ENCODE measurements at regions not wholly inside any gene's neighbourhood (a gene's known extent, or its start where the extent isn't known, plus 50 kb on each side); places are given as distances from the start of the nearest gene placed in this dataset.

GRCh38 chr18:59048378-59048777, 91.3 kb upstream of the SEC11C start (continued):
- TF ChIP-seq, protein P1, sequence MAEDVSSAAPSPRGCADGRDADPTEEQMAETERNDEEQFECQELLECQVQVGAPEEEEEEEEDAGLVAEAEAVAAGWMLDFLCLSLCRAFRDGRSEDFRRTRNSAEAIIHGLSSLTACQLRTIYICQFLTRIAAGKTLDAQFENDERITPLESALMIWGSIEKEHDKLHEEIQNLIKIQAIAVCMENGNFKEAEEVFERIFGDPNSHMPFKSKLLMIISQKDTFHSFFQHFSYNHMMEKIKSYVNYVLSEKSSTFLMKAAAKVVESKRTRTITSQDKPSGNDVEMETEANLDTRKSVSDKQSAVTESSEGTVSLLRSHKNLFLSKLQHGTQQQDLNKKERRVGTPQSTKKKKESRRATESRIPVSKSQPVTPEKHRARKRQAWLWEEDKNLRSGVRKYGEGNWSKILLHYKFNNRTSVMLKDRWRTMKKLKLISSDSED (CRISPR knock-in tag; IDR thresholded peaks at IDR 0.05): no peak
- TF ChIP-seq HHEX (CRISPR knock-in tag; IDR thresholded peaks at IDR 0.05) (no peak), ZNF543 (CRISPR knock-in tag; IDR thresholded peaks at IDR 0.05) (no peak), ZNF33A (CRISPR knock-in tag; IDR thresholded peaks at IDR 0.05; ENCODE audit: borderline replicate concordance) (no peak), POLR2G (IDR thresholded peaks at IDR 0.05; ENCODE audit: low read depth, low read length) (no peak)
- TF ChIP-seq, protein P2, sequence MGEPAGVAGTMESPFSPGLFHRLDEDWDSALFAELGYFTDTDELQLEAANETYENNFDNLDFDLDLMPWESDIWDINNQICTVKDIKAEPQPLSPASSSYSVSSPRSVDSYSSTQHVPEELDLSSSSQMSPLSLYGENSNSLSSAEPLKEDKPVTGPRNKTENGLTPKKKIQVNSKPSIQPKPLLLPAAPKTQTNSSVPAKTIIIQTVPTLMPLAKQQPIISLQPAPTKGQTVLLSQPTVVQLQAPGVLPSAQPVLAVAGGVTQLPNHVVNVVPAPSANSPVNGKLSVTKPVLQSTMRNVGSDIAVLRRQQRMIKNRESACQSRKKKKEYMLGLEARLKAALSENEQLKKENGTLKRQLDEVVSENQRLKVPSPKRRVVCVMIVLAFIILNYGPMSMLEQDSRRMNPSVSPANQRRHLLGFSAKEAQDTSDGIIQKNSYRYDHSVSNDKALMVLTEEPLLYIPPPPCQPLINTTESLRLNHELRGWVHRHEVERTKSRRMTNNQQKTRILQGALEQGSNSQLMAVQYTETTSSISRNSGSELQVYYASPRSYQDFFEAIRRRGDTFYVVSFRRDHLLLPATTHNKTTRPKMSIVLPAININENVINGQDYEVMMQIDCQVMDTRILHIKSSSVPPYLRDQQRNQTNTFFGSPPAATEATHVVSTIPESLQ (CRISPR knock-in tag; conservative IDR thresholded peaks at IDR 0.05): no peak

- Histone ChIP-seq H2AFZ (ENCODE audit: low read length) (no peak overlapping the region), H3K27ac (ENCODE audit: extremely low read length, insufficient read depth, low read length) (no peak overlapping the region), H3K79me2 (ENCODE audit: insufficient read depth, low read length) (no peaks in the 10 kb centered on the region), H3K9me3 (ENCODE audit: low read length) (no peaks in the 10 kb centered on the region), H3K36me3 (replicated peaks in 1 of 2; ENCODE audit: control insufficient read depth in 1 of 2, insufficient read depth in 2 of 2, low read length in 2 of 2) (no peaks in the 10 kb centered on the region), H3K27me3 (ENCODE audit: control insufficient read depth in 1 of 2, insufficient read depth in 2 of 2, low read length in 2 of 2) (peaks cover 2 to 34% of the 10 kb centered on the region in 2 experiments; a peak in 4 of 5 replicates), H3K9ac (ENCODE audit: insufficient read depth, low read depth, low read length) (no peak overlapping the region), H3K4me3 (replicated peaks in 1 of 3; ENCODE audit: insufficient read depth in 1 of 3, low read depth in 2 of 3, low read length in 3 of 3) (no peak overlapping the region), H3K4me1 (ENCODE audit: insufficient read depth, low read length) (no peaks in the 10 kb centered on the region), H4K20me1 (ENCODE audit: insufficient read depth, low read length) (no peaks in the 10 kb centered on the region), H3K4me2 (ENCODE audit: low read depth, low read length) (no peak overlapping the region)
- ChIA-PET POLR2A (no interaction called here), CTCF (ENCODE audit: low intra/inter-chr PET ratio, low total read pairs) (no interaction called here)
- 36% methylated on average over 4 of the region's 14 CpGs for WGBS (ENCODE audit: low lambda C conversion rate)
- TF ChIP-seq CEBPB (IDR thresholded peaks at IDR 0.05; ENCODE audit: borderline replicate concordance, low read depth, low read length) (no peak), SALL2 (CRISPR knock-in tag; IDR thresholded peaks at IDR 0.05) (no peak), ZNF468 (CRISPR knock-in tag; IDR thresholded peaks at IDR 0.05) (no peak), ZNF703 (CRISPR knock-in tag; IDR thresholded peaks at IDR 0.05; ENCODE audit: borderline replicate concordance) (no peak), HES4 (CRISPR knock-in tag; IDR thresholded peaks at IDR 0.05; ENCODE audit: borderline replicate concordance) (no peak), NBN (conservative IDR thresholded peaks at IDR 0.05) (no peak), ZNF263 (CRISPR knock-in tag; IDR thresholded peaks at IDR 0.05) (no peak)
- TF ChIP-seq, protein P3, sequence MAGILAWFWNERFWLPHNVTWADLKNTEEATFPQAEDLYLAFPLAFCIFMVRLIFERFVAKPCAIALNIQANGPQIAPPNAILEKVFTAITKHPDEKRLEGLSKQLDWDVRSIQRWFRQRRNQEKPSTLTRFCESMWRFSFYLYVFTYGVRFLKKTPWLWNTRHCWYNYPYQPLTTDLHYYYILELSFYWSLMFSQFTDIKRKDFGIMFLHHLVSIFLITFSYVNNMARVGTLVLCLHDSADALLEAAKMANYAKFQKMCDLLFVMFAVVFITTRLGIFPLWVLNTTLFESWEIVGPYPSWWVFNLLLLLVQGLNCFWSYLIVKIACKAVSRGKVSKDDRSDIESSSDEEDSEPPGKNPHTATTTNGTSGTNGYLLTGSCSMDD (CRISPR knock-in tag; IDR thresholded peaks at IDR 0.05): no peak
- TF ChIP-seq, protein P4, sequence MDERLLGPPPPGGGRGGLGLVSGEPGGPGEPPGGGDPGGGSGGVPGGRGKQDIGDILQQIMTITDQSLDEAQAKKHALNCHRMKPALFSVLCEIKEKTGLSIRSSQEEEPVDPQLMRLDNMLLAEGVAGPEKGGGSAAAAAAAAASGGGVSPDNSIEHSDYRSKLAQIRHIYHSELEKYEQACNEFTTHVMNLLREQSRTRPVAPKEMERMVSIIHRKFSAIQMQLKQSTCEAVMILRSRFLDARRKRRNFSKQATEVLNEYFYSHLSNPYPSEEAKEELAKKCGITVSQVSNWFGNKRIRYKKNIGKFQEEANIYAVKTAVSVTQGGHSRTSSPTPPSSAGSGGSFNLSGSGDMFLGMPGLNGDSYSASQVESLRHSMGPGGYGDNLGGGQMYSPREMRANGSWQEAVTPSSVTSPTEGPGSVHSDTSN (CRISPR knock-in tag; IDR thresholded peaks at IDR 0.05): no peak
- in situ Hi-C loops (cut with HindIII; ENCODE audit: extremely low pct_ligation_motif_present, low pct_unique_long_range_greater_than_20kb) (loop anchor here (10.0 to 25.0 kb wide), 3 partner anchors 265 to 663 kb away; no protein-coding TSS in a partner anchor), intact Hi-C loops (cut with micrococcal nuclease; ENCODE audit: unreplicated experiment) (no loop called here)
- BruUV-seq (replicated peaks): no TSS peak
- no peak for FAIRE-seq
- DNase-seq (ENCODE audit: low spot score): no peak
- no peak for ATAC-seq
Observed at GRCh38 chr18:59049721-59050660, 89.7 kb upstream of the SEC11C start.

All from HepG2 (cell line).